GM12878 (cell line): ENCODE measurements at regions not wholly inside any gene's neighbourhood (a gene's known extent, or its start where the extent isn't known, plus 50 kb on each side); places are given as distances from the start of the nearest gene placed in this dataset.
"Not testable (repeated sequence)": the region's sequence is repeated elsewhere in the genome, so short reads cannot be mapped to it uniquely, and the experiment has no call there.

ENCODE experiments used
- ATAC-seq: fragments of 200-7000 bp; cut with Tn5 transposase; 3 replicates; pipeline ENCODE4 v1.9.1; 2020; ENCODE audit warnings: mild to moderate bottlenecking, moderate library complexity
- BruUV-seq: library from RNA; stranded (reverse); fragments of 400-500 nt; replicated peaks from 2 replicates; lab custom pipeline; 2021; lab: Mats Ljungman, UMichigan
- CTCF ChIA-PET: fragments of 300-600 bp; sonication (Branson Sonifier 250); formaldehyde crosslinking; extraction: SDS; loops from one replicate; lab custom pipeline; 2021; ENCODE audit warnings: inconsistent platforms; lab: Yijun Ruan, JAX
- POLR2A ChIA-PET: fragments of 350-600 bp; formaldehyde crosslinking; extraction: SDS; loops from one replicate; lab custom pipeline; 2021; ENCODE audit warnings: inconsistent platforms; lab: Charles Lee
- RAD21 ChIA-PET: fragments of 300-600 bp; sonication (Branson Sonifier 250); formaldehyde crosslinking; loops from one replicate; lab custom pipeline; 2023; ENCODE audit warnings: antibody characterized with exemption; ENCODE audit not compliant: unreplicated experiment; lab: Charles Lee
- SMC1A ChIA-PET: fragments of 300-600 bp; sonication (Branson Sonifier 250); formaldehyde crosslinking; loops from one replicate; lab custom pipeline; 2023; ENCODE audit not compliant: unreplicated experiment, uncharacterized antibody; lab: Charles Lee
- DNase-seq: peaks from one replicate; pipeline ENCODE4 v3.0.0-alpha.2; 2011; ENCODE audit warnings: low read depth, low spot score
- FAIRE-seq: peaks from 3 replicates; lab custom pipeline; 2011; peaks lifted over from hg19 to GRCh38; lab: Jason Lieb, UNC
- H2AFZ ChIP-seq: 2 replicates; pipeline ENCODE4 v1.6.0; 2011; ENCODE audit warnings: low read depth, low read length, control low read depth; ENCODE audit not compliant: control insufficient read depth
- H3K27ac ChIP-seq: 2 replicates; pipeline ENCODE4 v1.5.1; 2011; ENCODE audit warnings: control low read depth; ENCODE audit not compliant: control insufficient read depth, insufficient read depth
- H3K27me3 ChIP-seq, 2 experiments: replicated peaks in 1 of 2; 2 replicates each; pipeline versions ENCODE4 v1.6.0 to v1.6.1; 2011; ENCODE audit warnings: low read length in 1 of 2; ENCODE audit not compliant: control insufficient read depth in 2 of 2, insufficient read depth in 2 of 2
- H3K36me3 ChIP-seq, 2 experiments: 2 replicates each; pipeline ENCODE4 v1.5.1; 2011; ENCODE audit warnings: low read length in 1 of 2; ENCODE audit not compliant: control insufficient read depth in 2 of 2, insufficient read depth in 2 of 2
- H3K4me1 ChIP-seq: 2 replicates; pipeline ENCODE4 v1.6.1; 2011; ENCODE audit warnings: mild to moderate bottlenecking, low read length, moderate library complexity, mixed read lengths; ENCODE audit not compliant: control insufficient read depth, insufficient read depth
- H3K4me2 ChIP-seq: 2 replicates; pipeline ENCODE4 v1.6.0; 2011; ENCODE audit warnings: control low read depth; ENCODE audit not compliant: control insufficient read depth, insufficient read depth
- H3K4me3 ChIP-seq: fragments of 200-600 bp; sonication (generic); 2 replicates; pipeline ENCODE4 v1.5.1; 2016
- H3K79me2 ChIP-seq: 2 replicates; pipeline ENCODE4 v1.6.0; 2011; ENCODE audit warnings: low read length; ENCODE audit not compliant: control insufficient read depth, insufficient read depth
- H3K9ac ChIP-seq: 2 replicates; pipeline ENCODE4 v1.8.0; 2011; ENCODE audit warnings: low read length, control low read depth, mixed read lengths; ENCODE audit not compliant: control insufficient read depth, insufficient read depth
- H3K9me3 ChIP-seq: replicated peaks from 3 replicates; pipeline ENCODE4 v1.5.1; 2011; ENCODE audit warnings: mild to moderate bottlenecking, low read length; ENCODE audit not compliant: control insufficient read depth, insufficient read depth
- H4K20me1 ChIP-seq: 2 replicates; pipeline ENCODE4 v1.6.0; 2011; ENCODE audit not compliant: control insufficient read depth, insufficient read depth
- CREM ChIP-seq: IDR thresholded peaks from 2 replicates; pipeline ENCODE4 v1.6.1; 2014; ENCODE audit warnings: antibody characterized with exemption, low read depth
- EED ChIP-seq: sonication (generic); IDR thresholded peaks from 2 replicates; pipeline ENCODE4 v1.6.1; 2016; ENCODE audit warnings: antibody characterized with exemption, low read depth
- HCFC1 ChIP-seq: fragments of 150-350 bp; IDR thresholded peaks from 2 replicates; pipeline ENCODE4 v1.6.1; 2014; ENCODE audit warnings: low read length
- IRF3 ChIP-seq: fragments of 450-650 bp; IDR thresholded peaks from 2 replicates; pipeline ENCODE4 v1.6.1; 2014; ENCODE audit warnings: mild to moderate bottlenecking
- MEF2A ChIP-seq: IDR thresholded peaks from 2 replicates; pipeline ENCODE4 v1.6.1; 2011; ENCODE audit warnings: low read depth, mild to moderate bottlenecking, low read length, moderate library complexity; ENCODE audit not compliant: insufficient read depth
- NFXL1 ChIP-seq: fragments of 450-650 bp; IDR thresholded peaks from 2 replicates; pipeline ENCODE4 v1.6.1; 2017; ENCODE audit warnings: antibody characterized with exemption, mild to moderate bottlenecking, borderline replicate concordance
- PBX3 ChIP-seq: IDR thresholded peaks from 2 replicates; pipeline ENCODE4 v1.6.1; 2011; ENCODE audit warnings: mild to moderate bottlenecking, low read depth, low read length, moderate library complexity; ENCODE audit not compliant: insufficient replicate concordance
- POLR2AphosphoS2 ChIP-seq: IDR thresholded peaks from 2 replicates; pipeline ENCODE4 v1.6.1; 2011; ENCODE audit warnings: low read depth, mild to moderate bottlenecking, low read length, improper control_type of control experiment, moderate library complexity
- WRNIP1 ChIP-seq: IDR thresholded peaks from 2 replicates; pipeline ENCODE4 v1.6.1; 2011; ENCODE audit warnings: low read depth, low read length, improper control_type of control experiment, borderline replicate concordance
- ZNF24 ChIP-seq: fragments of 450-650 bp; IDR thresholded peaks from 2 replicates; pipeline ENCODE4 v1.6.1; 2017; ENCODE audit warnings: antibody characterized with exemption, mild to moderate bottlenecking
- ZNF622 ChIP-seq: fragments of 450-650 bp; IDR thresholded peaks from 2 replicates; pipeline ENCODE4 v1.6.1; 2017; ENCODE audit warnings: mild to moderate bottlenecking, inconsistent platforms
- WGBS: methylation state at CpG from one replicate; pipeline ENCODE4 v1.1.6; 2016; ENCODE audit warnings: low lambda C conversion rate; ENCODE audit not compliant: insufficient replicate concordance, insufficient coverage; ENCODE audit errors: missing lambda C conversion rate; 5-methylcytosine and 5-hydroxymethylcytosine counted together
- in situ Hi-C: fragments of 300-500 bp; cut with MboI; formaldehyde crosslinking; loops from 9 replicates; pipeline ENCODE4 v1.14.3; 2018; ENCODE audit warnings: mixed read lengths
- intact Hi-C: fragments of 100-400 bp; cut with micrococcal nuclease; formaldehyde crosslinking; loops from one replicate; pipeline ENCODE4 v1.14.2; 2022; ENCODE audit not compliant: unreplicated experiment
- TF ChIP-seq, protein P1 (sequence below): fragments of 150-350 bp; IDR thresholded peaks from 2 replicates; pipeline ENCODE4 v1.6.1; 2016; ENCODE audit warnings: low read depth, low read length
- TF ChIP-seq, protein P2 (sequence below): IDR thresholded peaks from 2 replicates; pipeline ENCODE4 v1.6.1; 2012; ENCODE audit warnings: low read depth, low read length, improper control_type of control experiment

DNA sequence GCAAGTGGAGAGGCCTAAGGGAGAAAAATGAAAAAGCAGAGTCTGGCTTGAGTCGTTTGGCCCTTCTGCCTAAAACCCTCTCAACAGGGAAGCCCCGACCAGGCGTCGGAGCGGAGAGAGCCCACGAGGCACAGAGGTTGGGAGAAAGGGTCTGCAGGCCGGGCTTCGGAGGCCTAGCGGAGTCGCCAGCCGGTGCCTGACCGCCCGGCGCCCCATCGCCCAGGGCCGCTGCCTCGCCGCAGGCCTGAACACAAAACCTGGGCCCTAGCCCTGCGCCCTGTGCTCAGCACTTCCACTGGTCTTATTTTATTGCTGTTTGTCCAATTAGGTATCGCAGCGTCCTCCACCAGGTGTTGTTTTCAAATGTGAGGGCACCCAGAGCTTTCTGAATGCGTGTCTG is 970.0 kb upstream of the DEFB115 start:
- H4K20me1 ChIP-seq, H3K9ac ChIP-seq, in situ Hi-C loops, DNase-seq, H3K27me3 ChIP-seq, intact Hi-C loops, CTCF ChIA-PET, BruUV-seq, H3K4me3 ChIP-seq, H3K79me2 ChIP-seq, H3K27ac ChIP-seq, H2AFZ ChIP-seq, H3K36me3 ChIP-seq, FAIRE-seq, H3K4me2 ChIP-seq, POLR2A ChIA-PET, ATAC-seq, H3K4me1 ChIP-seq, RAD21 ChIA-PET, H3K9me3 ChIP-seq, SMC1A ChIA-PET: not testable (repeated sequence)
- WGBS, result 67% methylated on average over 21 of the region's 22 CpGs

GRCh38 chr20:30288346-30288745 is 969.1 kb upstream of the DEFB115 start:
- POLR2A ChIA-PET, result no interaction called here
- RAD21 ChIA-PET, result no interaction called here
- FAIRE-seq, result no peak
- 51% methylated on average over 10 of the region's 10 CpGs for WGBS
- peaks cover 3% of the 10 kb centered on the region; the same call in 1 of the 3 replicates for H3K9me3 ChIP-seq
- no peak overlapping the region for H2AFZ ChIP-seq
- H4K20me1 ChIP-seq, result no peaks in the 10 kb centered on the region
- H3K4me1 ChIP-seq, result no peaks in the 10 kb centered on the region
- no peak for DNase-seq
- H3K9ac ChIP-seq, result no peak overlapping the region
- no peak overlapping the region for H3K27ac ChIP-seq
- CTCF ChIA-PET, result no interaction called here
- no peaks in the 10 kb centered on the region for H3K36me3 ChIP-seq
- no peak for ATAC-seq
- intact Hi-C loops, result no loop called here
- H3K4me2 ChIP-seq, result no peak overlapping the region
- no TSS peak for BruUV-seq
- H3K4me3 ChIP-seq, result no peak overlapping the region
- in situ Hi-C loops, result no loop called here
- H3K79me2 ChIP-seq, result no peaks in the 10 kb centered on the region
- no peaks in the 10 kb centered on the region for H3K27me3 ChIP-seq
- SMC1A ChIA-PET, result no interaction called here
- TF ChIP-seq, protein P1, sequence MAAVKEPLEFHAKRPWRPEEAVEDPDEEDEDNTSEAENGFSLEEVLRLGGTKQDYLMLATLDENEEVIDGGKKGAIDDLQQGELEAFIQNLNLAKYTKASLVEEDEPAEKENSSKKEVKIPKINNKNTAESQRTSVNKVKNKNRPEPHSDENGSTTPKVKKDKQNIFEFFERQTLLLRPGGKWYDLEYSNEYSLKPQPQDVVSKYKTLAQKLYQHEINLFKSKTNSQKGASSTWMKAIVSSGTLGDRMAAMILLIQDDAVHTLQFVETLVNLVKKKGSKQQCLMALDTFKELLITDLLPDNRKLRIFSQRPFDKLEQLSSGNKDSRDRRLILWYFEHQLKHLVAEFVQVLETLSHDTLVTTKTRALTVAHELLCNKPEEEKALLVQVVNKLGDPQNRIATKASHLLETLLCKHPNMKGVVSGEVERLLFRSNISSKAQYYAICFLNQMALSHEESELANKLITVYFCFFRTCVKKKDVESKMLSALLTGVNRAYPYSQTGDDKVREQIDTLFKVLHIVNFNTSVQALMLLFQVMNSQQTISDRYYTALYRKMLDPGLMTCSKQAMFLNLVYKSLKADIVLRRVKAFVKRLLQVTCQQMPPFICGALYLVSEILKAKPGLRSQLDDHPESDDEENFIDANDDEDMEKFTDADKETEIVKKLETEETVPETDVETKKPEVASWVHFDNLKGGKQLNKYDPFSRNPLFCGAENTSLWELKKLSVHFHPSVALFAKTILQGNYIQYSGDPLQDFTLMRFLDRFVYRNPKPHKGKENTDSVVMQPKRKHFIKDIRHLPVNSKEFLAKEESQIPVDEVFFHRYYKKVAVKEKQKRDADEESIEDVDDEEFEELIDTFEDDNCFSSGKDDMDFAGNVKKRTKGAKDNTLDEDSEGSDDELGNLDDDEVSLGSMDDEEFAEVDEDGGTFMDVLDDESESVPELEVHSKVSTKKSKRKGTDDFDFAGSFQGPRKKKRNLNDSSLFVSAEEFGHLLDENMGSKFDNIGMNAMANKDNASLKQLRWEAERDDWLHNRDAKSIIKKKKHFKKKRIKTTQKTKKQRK, result no peak
- TF ChIP-seq CREM (no peak), HCFC1 (no peak), NFXL1 (no peak), ZNF24 (no peak), WRNIP1 (no peak), POLR2AphosphoS2 (no peak), ZNF622 (no peak), PBX3 (no peak), IRF3 (no peak), EED (no peak), MEF2A (no peak)
- TF ChIP-seq, protein P2, sequence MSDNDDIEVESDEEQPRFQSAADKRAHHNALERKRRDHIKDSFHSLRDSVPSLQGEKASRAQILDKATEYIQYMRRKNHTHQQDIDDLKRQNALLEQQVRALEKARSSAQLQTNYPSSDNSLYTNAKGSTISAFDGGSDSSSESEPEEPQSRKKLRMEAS, result no peak
